ENCODE measurements at regions not wholly inside any gene's neighbourhood (a gene's known extent, or its start where the extent isn't known, plus 50 kb on each side); places are given as distances from the start of the nearest gene placed in this dataset.

DNA sequence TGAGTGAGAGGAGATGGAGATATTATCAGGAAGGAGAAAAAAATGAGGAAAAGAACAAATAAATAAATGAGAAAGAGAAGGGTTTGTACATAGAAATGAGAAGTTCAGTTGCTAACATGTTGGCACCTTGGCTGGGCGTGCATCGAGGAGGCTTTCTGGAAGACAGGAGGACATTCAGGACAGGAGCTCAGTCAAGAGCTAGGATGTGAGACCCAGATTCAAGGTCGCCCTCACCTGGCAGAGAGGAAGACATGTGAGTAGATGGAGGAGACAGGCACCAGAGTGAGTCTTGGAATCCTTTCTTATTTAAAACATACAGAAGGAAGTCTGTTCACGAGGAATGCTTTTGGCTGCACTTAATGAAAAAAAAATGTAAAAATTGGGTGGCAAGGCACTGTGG lies 640.9 kb downstream of the NPHP4 start:
- H3K4me3 ChIP-seq (ENCODE audit: low read depth, low read length) = no peak overlapping the region
- H3K27me3 ChIP-seq (ENCODE audit: insufficient read depth, low read depth, severe bottlenecking) = peaks cover 5% of the 10 kb centered on the region
- H3K36me3 ChIP-seq = no peaks in the 10 kb centered on the region
- TF ChIP-seq, protein P1, sequence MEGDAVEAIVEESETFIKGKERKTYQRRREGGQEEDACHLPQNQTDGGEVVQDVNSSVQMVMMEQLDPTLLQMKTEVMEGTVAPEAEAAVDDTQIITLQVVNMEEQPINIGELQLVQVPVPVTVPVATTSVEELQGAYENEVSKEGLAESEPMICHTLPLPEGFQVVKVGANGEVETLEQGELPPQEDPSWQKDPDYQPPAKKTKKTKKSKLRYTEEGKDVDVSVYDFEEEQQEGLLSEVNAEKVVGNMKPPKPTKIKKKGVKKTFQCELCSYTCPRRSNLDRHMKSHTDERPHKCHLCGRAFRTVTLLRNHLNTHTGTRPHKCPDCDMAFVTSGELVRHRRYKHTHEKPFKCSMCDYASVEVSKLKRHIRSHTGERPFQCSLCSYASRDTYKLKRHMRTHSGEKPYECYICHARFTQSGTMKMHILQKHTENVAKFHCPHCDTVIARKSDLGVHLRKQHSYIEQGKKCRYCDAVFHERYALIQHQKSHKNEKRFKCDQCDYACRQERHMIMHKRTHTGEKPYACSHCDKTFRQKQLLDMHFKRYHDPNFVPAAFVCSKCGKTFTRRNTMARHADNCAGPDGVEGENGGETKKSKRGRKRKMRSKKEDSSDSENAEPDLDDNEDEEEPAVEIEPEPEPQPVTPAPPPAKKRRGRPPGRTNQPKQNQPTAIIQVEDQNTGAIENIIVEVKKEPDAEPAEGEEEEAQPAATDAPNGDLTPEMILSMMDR (IDR thresholded peaks at IDR 0.05; ENCODE audit: low read depth, low read length) = peak; percentile 36; the same call in 1 of the 2 replicates
- no peak for DNase-seq
- H3K27ac ChIP-seq = no peak overlapping the region
- no peaks in the 10 kb centered on the region for H3K9me3 ChIP-seq (ENCODE audit: severe bottlenecking)

DNA sequence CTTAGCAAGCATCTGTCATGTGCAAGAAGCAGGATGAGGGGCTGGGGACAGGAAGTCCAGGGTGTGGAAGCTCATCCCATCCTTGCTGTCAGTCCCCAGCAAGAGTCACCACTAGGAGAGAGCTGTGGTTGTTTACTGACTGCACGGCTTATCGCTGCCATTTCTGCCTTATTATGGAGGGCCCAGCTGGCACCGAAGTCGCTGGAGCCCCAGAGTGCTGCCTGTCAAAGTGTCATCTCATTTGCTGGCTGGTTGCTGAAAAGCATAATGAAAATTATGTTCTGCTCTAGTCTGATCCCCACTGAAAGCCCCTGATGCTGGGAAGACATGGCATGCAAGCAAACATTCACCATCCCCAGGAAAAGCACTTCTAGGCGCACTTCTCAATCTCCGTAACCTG lies 642.7 kb downstream of the NPHP4 start:
- no peaks in the 10 kb centered on the region for H3K36me3 ChIP-seq
- no peak overlapping the region for H3K4me3 ChIP-seq (ENCODE audit: low read depth, low read length)
- TF ChIP-seq, protein P1 (IDR thresholded peaks at IDR 0.05; ENCODE audit: low read depth, low read length) = no peak
- DNase-seq = no peak
- H3K27ac ChIP-seq = no peak overlapping the region
- peaks cover 5% of the 10 kb centered on the region for H3K27me3 ChIP-seq (ENCODE audit: insufficient read depth, low read depth, severe bottlenecking)
- no peaks in the 10 kb centered on the region for H3K9me3 ChIP-seq (ENCODE audit: severe bottlenecking)

DNA sequence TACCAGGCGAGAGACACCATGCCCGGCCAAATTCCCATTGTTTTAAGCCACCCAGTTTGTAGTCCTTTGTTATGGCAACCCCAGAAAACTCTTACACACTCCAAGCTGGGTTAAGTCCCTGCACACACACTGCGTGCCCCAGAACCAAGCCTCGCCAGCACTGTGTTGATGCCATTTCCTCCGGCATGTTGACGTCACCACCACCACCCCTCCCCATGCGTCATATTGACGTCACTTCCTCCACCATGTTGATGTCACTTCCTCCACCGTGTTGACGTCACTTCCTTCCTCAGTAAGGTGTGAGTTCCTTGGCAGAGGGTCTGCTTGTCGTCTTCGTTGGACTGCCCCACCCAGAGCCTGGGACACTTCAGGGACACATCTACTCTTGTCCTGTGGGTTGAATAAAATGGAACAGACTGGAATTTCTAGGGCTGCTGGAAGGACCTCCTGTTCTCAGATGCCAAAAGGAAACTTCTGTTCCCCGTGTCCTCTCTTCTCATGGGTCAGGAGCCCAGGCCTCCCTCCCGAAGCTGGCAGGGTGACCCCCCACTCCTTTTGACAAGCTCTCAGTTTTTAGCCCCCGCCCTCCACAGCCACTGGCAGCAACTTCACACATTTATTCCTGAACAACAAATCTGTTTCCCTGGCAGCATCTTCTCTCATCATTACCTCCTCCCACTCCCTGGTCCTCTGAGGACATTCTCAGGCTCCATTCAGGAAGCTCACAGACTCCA lies 643.3 kb downstream of the NPHP4 start:
- TF ChIP-seq, protein P1 (IDR thresholded peaks at IDR 0.05; ENCODE audit: low read depth, low read length) = no peak
- H3K9me3 ChIP-seq (ENCODE audit: severe bottlenecking) = no peaks in the 10 kb centered on the region
- no peak overlapping the region for H3K27ac ChIP-seq
- H3K36me3 ChIP-seq = no peaks in the 10 kb centered on the region
- peaks cover 5% of the 10 kb centered on the region for H3K27me3 ChIP-seq (ENCODE audit: insufficient read depth, low read depth, severe bottlenecking)
- no peak for DNase-seq
- H3K4me3 ChIP-seq (ENCODE audit: low read depth, low read length) = no peak overlapping the region

DNA sequence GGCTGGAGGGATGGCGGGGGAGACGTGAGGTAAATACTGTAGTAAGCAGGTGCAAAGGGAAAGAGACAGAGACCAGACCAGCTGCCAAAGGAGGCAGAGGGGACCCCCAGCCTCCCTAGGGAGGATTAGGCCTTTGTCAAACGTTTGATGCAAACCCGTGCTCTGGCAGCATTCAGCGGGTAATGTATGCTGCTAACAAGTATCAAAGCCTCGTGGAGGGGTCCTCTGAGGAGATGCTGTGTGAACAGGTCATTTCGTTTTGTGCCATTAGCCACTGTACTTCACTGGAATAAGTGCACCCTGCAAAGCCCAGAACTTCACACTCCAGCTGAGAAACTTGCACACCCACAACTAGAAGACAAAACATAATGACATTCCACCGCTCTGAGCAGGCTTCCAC lies 644.5 kb downstream of the NPHP4 start:
- H3K36me3 ChIP-seq = no peaks in the 10 kb centered on the region
- H3K27me3 ChIP-seq (ENCODE audit: insufficient read depth, low read depth, severe bottlenecking) = peaks cover 5% of the 10 kb centered on the region
- H3K4me3 ChIP-seq (ENCODE audit: low read depth, low read length) = no peak overlapping the region
- DNase-seq = no peak
- H3K9me3 ChIP-seq (ENCODE audit: severe bottlenecking) = no peaks in the 10 kb centered on the region
- no peak overlapping the region for H3K27ac ChIP-seq
- TF ChIP-seq, protein P1 (IDR thresholded peaks at IDR 0.05; ENCODE audit: low read depth, low read length) = no peak

DNA sequence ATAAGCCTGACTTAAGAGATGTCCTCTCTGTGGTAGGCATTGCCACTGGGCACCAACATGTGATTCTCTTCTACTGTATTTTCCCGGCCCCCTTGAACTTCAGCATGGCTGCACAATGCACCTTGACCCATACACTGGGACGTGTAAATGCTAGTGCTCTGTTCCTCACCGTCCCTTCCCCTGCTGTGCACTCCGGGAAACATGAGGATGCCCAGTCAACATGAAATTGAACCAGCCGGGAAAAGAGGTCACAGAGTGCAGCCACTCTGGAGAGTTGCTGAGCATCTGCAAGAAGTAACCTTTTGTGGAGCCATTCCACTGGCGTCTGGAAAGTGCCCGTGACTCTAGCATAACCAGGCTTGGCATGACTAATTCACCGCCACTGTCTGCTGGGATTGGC lies 646.7 kb downstream of the NPHP4 start:
- Histone ChIP-seq H3K4me3 (ENCODE audit: low read depth, low read length) (no peak overlapping the region), H3K9me3 (ENCODE audit: severe bottlenecking) (no peaks in the 10 kb centered on the region), H3K27me3 (ENCODE audit: insufficient read depth, low read depth, severe bottlenecking) (peaks cover 3% of the 10 kb centered on the region), H3K36me3 (no peaks in the 10 kb centered on the region), H3K27ac (no peak overlapping the region)
- TF ChIP-seq, protein P1 (IDR thresholded peaks at IDR 0.05; ENCODE audit: low read depth, low read length) = no peak
- DNase-seq = no peak
